ENCODE measurements at regions not wholly inside any gene's neighbourhood (a gene's known extent, or its start where the extent isn't known, plus 50 kb on each side); places are given as distances from the start of the nearest gene placed in this dataset.
A peak's percentile ranks its signal among the peaks of the same experiment; 100 is the strongest.

- DNase-seq (ENCODE audit: low read depth), result no peak
These were observed 1365.5 kb upstream of the CDH9 start for GRCh38 chr5:28403846-28404245.

GRCh38 chr5:28402590-28403301 is 1364.4 kb upstream of the CDH9 start:
- DNase-seq (ENCODE audit: low read depth), result no peak
- no peak for TF ChIP-seq CTCF (IDR thresholded peaks at IDR 0.05; ENCODE audit: low read length, missing control alignments)
- no peak overlapping the region for H3K4me3 ChIP-seq (replicated peaks; ENCODE audit: low read depth, low read length)

More at GRCh38 chr5:28403846-28404245, 1365.5 kb upstream of the CDH9 start:
- TF ChIP-seq CTCF (IDR thresholded peaks at IDR 0.05; ENCODE audit: low read length, missing control alignments), result no peak
- no peak overlapping the region for H3K4me3 ChIP-seq (replicated peaks; ENCODE audit: low read depth, low read length)

- no peak for DNase-seq (ENCODE audit: low read depth)
- TF ChIP-seq CTCF (IDR thresholded peaks at IDR 0.05; ENCODE audit: low read length, missing control alignments), result no peak
These were observed 1361.7 kb upstream of the CDH9 start for GRCh38 chr5:28400076-28400475.

GRCh38 chr5:28399211-28399610 is 1360.8 kb upstream of the CDH9 start:
- no peak for DNase-seq (ENCODE audit: low read depth)
- no peak for TF ChIP-seq CTCF (IDR thresholded peaks at IDR 0.05; ENCODE audit: low read length, missing control alignments)
- no peak overlapping the region for H3K4me3 ChIP-seq (replicated peaks; ENCODE audit: low read depth, low read length)

More at GRCh38 chr5:28400076-28400475, 1361.7 kb upstream of the CDH9 start:
- H3K4me3 ChIP-seq (replicated peaks; ENCODE audit: low read depth, low read length), result no peak overlapping the region

GRCh38 chr5:28398185-28398584 is 1359.8 kb upstream of the CDH9 start:
- TF ChIP-seq CTCF (IDR thresholded peaks at IDR 0.05; ENCODE audit: low read length, missing control alignments), result no peak
- no peak overlapping the region for H3K4me3 ChIP-seq (replicated peaks; ENCODE audit: low read depth, low read length)
- no peak for DNase-seq (ENCODE audit: low read depth)

GRCh38 chr5:28397502-28397941 is 1359.1 kb upstream of the CDH9 start:
- no peak overlapping the region for H3K4me3 ChIP-seq (replicated peaks; ENCODE audit: low read depth, low read length)
- peak; percentile 45 for DNase-seq (ENCODE audit: low read depth)
- TF ChIP-seq CTCF (IDR thresholded peaks at IDR 0.05; ENCODE audit: low read length, missing control alignments), result no peak

- no peak for DNase-seq (ENCODE audit: low read depth)
- TF ChIP-seq CTCF (IDR thresholded peaks at IDR 0.05; ENCODE audit: low read length, missing control alignments), result no peak
- H3K4me3 ChIP-seq (replicated peaks; ENCODE audit: low read depth, low read length), result no peak overlapping the region
These were observed 1352.9 kb upstream of the CDH9 start for GRCh38 chr5:28391277-28391676.

All from fibroblast of pulmonary artery (primary cell).